ENCODE measurements at regions not wholly inside any gene's neighbourhood (a gene's known extent, or its start where the extent isn't known, plus 50 kb on each side); places are given as distances from the start of the nearest gene placed in this dataset.

GRCh38 chr13:33707449-33707848 lies 110.5 kb upstream of the RFC3 start:
- Histone ChIP-seq H3K9me3 (peaks cover 0 to 46% (median 5%) of the 10 kb centered on the region in 11 donors), H3K27me3 (no peaks in the 10 kb centered on the region), H3K4me1 (no peaks in the 10 kb centered on the region), H3K4me3 (no peak overlapping the region), H3K36me3 (no peaks in the 10 kb centered on the region), H3K27ac (no peak overlapping the region)
- ATAC-seq (no peak), DNase-seq (no peak)
- 91 to 92% methylated on average over 3 of the region's 3 CpGs for WGBS, 2 donors
- intact Hi-C loops (cut with DNase I): no loop called here
- TF ChIP-seq, protein P1, sequence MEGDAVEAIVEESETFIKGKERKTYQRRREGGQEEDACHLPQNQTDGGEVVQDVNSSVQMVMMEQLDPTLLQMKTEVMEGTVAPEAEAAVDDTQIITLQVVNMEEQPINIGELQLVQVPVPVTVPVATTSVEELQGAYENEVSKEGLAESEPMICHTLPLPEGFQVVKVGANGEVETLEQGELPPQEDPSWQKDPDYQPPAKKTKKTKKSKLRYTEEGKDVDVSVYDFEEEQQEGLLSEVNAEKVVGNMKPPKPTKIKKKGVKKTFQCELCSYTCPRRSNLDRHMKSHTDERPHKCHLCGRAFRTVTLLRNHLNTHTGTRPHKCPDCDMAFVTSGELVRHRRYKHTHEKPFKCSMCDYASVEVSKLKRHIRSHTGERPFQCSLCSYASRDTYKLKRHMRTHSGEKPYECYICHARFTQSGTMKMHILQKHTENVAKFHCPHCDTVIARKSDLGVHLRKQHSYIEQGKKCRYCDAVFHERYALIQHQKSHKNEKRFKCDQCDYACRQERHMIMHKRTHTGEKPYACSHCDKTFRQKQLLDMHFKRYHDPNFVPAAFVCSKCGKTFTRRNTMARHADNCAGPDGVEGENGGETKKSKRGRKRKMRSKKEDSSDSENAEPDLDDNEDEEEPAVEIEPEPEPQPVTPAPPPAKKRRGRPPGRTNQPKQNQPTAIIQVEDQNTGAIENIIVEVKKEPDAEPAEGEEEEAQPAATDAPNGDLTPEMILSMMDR (IDR thresholded peaks at IDR 0.05): no peak

GRCh38 chr13:33710924-33711323 lies 107.0 kb upstream of the RFC3 start:
- TF ChIP-seq, protein P1 (IDR thresholded peaks at IDR 0.05): no peak

GRCh38 chr13:33711436-33711835 lies 106.5 kb upstream of the RFC3 start:
- ATAC-seq (no peak), DNase-seq (no peak)
- Histone ChIP-seq H3K27me3 (no peaks in the 10 kb centered on the region), H3K9me3 (peaks cover 0 to 17% (median 0%) of the 10 kb centered on the region in 11 donors), H3K27ac (no peak overlapping the region), H3K4me3 (no peak overlapping the region), H3K36me3 (no peaks in the 10 kb centered on the region), H3K4me1 (no peaks in the 10 kb centered on the region)
- 60 to 70% methylated on average over 3 of the region's 3 CpGs for WGBS, 2 donors
- intact Hi-C loops (cut with DNase I): no loop called here
- TF ChIP-seq, protein P1 (IDR thresholded peaks at IDR 0.05): no peak

More at GRCh38 chr13:33710924-33711323, 107.0 kb upstream of the RFC3 start:
- no peaks in the 10 kb centered on the region for H3K27me3 ChIP-seq
- no peak for DNase-seq
- H3K4me1 ChIP-seq: no peaks in the 10 kb centered on the region
- H3K9me3 ChIP-seq: peaks cover 0 to 21% (median 0%) of the 10 kb centered on the region in 11 donors
- no peak overlapping the region for H3K4me3 ChIP-seq
- intact Hi-C loops (cut with DNase I): no loop called here
- no peaks in the 10 kb centered on the region for H3K36me3 ChIP-seq
- ATAC-seq: no peak
- 59 to 65% methylated on average over 1 of the region's 1 CpG for WGBS, 2 donors
- no peak overlapping the region for H3K27ac ChIP-seq

DNA sequence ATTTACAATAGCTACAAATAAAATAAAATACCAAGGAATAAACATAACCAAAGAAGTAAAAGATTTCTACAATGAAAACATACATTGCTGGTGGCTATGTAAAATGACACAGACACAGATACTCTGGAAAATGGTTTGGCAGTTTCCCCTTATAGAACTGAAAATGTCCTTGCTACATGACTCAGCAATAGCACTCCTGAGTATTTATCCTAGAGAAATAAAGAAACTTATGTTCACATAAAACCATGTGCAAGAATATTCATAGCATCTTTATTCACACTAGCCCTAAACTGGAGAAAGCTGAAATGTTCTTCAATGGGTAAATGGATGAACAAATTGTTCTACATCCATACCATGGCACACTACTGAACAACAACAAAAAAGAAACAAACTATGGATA lies 100.2 kb upstream of the RFC3 start:
- no peak for ATAC-seq
- H3K9me3 ChIP-seq: peaks cover 0 to 18% (median 4%) of the 10 kb centered on the region in 11 donors
- H3K4me3 ChIP-seq: no peak overlapping the region
- no peak overlapping the region for H3K27ac ChIP-seq
- no peak for DNase-seq
- H3K27me3 ChIP-seq: no peaks in the 10 kb centered on the region
- intact Hi-C loops (cut with DNase I): no loop called here
- peaks cover 0 to 26% (median 17%) of the 10 kb centered on the region in 9 donors for H3K4me1 ChIP-seq
- no peaks in the 10 kb centered on the region for H3K36me3 ChIP-seq
- TF ChIP-seq, protein P1 (IDR thresholded peaks at IDR 0.05): no peak
